PC-3 (cell line): ENCODE measurements at regions not wholly inside any gene's neighbourhood (a gene's known extent, or its start where the extent isn't known, plus 50 kb on each side); places are given as distances from the start of the nearest gene placed in this dataset.

Experiments
- CTCF ChIP-seq: fragments of 300-600 bp; sonication (generic); conservative IDR thresholded peaks from 2 replicates; pipeline ENCODE4 v1.5.1; 2017; ENCODE audit warnings: antibody characterized with exemption, low read depth, mild to moderate bottlenecking, low read length
- EZH2 ChIP-seq: fragments of 300-600 bp; sonication (generic); IDR thresholded peaks from one replicate; pipeline ENCODE4 v1.6.1; 2017; ENCODE audit warnings: antibody characterized with exemption, mild to moderate bottlenecking, low read length; ENCODE audit not compliant: unreplicated experiment

- no peak for TF ChIP-seq CTCF
- TF ChIP-seq EZH2, result no peak
Measured at GRCh38 chr4:180610324-180610723, 1632.9 kb upstream of the TENM3 start.
